ENCODE measurements at regions not wholly inside any gene's neighbourhood (a gene's known extent, or its start where the extent isn't known, plus 50 kb on each side); places are given as distances from the start of the nearest gene placed in this dataset.

DNA sequence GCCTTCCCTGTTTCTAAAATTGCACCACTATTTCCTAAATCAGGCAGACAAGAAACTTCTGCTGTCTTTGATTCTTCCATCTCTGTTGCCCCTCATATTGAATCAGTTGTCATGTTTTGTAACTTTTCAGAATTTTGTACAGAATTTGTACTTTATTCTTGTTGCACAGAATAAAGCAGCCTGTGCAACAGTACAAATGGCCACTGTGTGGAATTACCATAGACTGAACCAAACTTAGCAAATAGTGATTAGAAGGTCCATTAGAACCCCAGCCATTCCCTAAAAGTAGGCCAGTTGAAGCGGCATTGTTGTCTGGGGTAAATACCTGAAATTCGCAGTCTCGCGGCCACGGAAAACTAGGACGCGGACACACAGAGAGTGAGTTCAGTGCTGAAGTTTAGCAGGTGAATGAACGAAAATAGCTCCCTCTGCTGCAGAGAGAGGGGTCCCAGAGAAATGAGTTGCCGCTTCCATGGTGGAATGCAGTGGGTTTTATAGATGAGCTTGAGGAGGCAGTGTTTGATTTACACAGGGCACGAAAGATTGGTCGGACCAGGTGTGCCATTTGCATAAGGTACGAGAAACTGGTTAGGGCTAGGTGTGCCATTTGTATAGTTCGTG, 71.8 kb downstream of the C4orf33 start:
- DNase-seq = no peak

DNA sequence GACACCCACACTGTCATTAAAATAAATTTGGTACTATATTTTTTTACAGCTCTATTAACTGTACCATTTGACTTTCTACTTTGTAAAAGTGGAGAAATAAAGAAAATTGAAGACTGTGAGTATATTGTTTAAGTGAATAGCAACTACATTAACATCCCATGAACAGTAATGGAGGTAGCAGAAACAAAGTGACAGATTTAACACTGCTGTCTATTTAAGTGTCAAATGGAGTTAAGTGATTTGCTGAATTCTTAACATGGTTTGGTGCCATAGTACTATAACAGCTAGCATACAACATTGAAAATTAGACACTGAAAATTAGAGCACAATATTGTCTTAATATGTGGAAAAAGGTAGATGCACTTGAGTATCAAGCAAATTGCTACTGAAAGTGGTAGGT, 76.2 kb downstream of the C4orf33 start:
- DNase-seq = no peak

DNA sequence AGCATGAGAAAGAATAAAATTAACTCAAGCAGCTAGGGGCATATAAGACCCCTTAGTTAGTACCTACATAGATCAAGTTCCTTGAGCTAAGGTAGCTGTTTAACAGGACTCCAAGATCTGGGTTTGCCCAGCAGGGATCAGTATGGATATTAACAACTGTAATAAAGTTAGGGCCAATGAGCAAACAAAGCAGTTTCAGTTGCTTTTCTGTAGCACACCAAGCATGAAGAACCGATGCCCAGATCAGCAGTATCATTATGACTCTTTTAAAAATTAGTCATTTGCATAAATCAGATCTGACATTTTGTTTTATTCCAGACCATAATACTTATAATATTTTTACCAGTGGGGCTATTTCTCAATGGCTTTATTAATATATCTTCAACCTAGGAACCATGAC, 80.9 kb downstream of the C4orf33 start:
- no peak for DNase-seq

DNA sequence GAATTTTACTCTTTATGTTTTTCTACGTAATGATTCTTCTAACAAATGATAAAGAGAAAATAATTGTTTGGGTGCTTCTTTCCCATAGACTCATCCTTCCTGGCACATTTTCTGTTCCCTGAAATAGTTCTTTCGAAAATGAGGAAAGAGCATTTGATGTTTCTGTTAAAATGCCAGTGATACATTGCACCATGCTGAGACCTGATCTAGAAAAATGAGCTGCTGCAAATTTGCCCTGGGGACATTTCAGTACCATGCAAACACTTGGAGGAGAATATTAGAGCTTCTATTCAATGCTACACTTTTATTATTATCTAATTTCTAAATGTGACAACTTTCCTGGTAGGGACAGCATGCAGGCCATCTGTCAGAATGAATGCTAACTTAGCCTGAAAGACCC, 83.3 kb downstream of the C4orf33 start:
- no peak for DNase-seq

DNA sequence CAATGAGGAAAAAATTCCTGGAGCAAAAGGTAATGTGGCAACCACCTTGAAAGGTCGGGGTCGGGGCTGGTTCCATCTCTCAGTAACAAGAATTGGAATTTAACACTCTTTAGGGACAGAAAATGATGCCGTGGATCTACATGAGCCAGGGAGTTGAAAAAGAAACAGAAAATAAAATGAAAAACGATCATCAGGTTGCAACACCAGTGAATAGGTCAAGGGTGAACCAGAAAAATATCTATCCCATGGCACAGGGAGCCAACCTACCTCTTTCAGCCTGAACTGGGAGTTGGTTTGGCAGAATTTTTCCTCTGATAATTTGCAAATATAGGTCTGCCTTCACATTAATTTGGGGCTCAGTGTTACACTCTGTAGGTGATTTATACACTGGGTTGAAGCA, 93.7 kb downstream of the C4orf33 start:
- DNase-seq = no peak

DNA sequence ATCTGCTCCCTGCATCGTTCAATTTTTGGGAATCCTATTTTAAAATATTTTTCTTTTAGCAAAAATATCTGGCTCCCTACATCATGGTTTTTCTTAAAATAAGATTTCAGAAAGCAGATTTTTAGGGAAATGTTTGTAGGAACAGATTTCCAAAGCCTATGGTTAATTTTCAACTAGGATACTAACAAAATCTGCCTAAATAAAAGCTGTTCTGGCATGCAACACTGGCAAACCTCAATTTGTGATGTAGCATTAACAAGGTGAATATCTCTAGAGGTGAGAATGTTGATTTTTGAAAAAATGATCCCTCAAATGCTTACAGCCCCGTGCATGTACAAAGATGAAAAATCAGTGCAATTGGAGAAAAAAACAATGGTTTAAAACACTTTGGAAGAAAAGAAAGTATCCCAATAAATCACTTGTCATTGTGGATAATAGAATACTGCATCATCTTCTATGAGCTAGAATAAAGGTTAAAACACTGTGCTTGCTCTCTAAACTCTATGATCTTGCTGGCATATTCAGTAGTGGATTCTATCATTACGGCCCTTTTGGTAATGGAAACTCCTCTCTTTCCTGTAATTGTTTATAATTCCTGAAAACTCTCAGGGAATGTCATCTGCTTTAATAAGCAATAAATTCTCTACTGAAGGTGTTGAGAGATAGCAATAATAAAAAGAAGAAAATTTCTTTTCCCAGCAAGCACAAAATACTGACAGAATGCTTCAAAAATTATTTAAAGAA, 97.6 kb downstream of the C4orf33 start:
- no peak for DNase-seq

DNA sequence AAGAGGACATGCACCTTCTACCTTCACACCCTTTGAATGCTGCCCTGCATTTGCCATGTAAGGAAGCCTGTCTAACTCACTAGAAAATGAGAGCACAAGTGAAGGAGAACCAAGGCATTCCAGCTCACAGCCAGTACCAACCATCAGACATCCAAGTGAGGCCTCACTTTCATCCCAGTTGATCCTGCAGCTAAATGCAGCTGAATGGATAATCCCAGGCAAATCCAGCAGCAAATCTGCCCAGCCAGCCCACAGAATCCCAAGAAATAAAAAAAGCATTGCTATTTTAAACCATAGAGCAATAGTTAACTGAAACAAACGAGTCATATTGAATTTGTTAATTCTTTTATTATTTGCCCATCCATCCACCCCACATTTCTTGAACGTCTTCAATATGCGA, 112.5 kb downstream of the C4orf33 start:
- DNase-seq = no peak

- no peak for DNase-seq
Observed at GRCh38 chr4:129213692-129214091, 117.7 kb downstream of the C4orf33 start.

- DNase-seq = no peak
Observed at GRCh38 chr4:129218360-129218759, 122.4 kb downstream of the C4orf33 start.

DNA sequence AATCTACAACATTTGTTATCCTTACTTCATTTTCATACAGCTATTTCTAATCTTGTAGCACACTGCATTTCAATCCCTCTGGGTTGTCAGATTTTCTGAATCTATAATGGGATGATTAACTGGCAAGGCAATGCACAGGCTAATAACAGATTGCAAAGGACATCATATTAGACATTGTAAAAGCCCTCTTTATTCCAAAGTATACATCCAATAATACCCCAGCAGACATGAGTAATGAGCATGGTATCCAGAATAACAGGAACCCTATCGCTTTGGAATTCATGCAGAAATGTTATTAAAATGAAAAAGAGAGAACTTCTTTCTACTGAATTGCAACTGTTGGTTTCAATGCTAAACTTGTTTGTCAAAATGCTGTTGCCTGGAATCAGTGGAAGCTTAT, 122.9 kb downstream of the C4orf33 start:
- DNase-seq = no peak

DNA sequence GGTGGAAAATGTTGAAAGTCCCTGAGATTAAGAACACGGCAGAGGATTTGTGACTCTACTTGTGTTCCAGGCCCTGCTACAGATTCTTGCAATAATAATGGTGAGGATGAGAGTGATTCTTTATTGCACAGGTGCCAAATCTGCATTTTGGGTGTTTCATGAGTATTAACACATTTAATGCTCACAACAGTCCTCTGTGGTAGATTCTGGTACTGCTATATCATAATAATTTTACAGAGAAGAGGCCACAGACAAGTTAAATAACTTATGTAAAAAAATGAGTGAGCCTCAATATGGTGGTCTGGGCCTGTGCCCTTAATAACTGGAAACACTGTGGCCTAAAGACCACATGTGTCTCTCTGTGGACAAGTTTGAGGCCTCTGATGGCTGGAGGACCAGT, 124.3 kb downstream of the C4orf33 start:
- DNase-seq = no peak

DNA sequence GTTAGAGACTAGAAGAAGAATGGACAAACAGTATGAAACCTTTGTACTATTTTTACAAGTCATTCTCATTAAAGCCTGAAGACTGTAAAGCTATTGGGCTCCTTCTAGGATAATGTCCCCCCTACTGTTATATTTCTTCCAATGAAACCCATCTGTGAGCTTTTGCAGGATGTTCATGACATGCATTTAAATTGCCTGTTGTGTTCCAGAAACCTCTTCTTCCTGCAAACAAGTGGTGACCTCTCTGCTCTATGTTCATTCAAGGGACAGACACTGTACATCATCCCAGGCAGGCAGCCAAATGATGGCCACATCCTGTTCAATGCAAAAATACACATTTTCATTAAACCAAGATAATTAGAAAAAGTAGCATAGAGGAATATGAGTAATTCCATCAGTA, 128.0 kb downstream of the C4orf33 start:
- DNase-seq = no peak

DNA sequence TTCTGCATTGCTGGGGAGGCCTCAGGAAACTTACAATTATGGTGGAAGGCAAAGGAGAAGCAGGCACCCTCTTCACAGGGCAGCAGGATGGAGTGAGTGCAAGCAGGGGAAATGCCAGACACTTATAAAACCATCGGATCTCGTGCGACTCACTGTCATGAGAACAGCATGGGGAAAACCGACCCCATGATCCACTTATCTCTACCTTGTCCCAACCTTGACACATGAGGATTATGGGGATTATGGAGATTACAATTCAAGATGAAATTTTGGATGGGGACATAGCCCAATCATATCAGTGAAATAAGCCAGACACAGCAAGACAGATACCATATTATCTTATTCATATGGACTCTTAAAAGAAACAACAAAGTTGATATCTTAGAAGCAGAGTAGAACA, 134.9 kb downstream of the C4orf33 start:
- no peak for DNase-seq

GRCh38 chr4:129231945-129232588, 136.1 kb downstream of the C4orf33 start:
- no peak for DNase-seq

DNA sequence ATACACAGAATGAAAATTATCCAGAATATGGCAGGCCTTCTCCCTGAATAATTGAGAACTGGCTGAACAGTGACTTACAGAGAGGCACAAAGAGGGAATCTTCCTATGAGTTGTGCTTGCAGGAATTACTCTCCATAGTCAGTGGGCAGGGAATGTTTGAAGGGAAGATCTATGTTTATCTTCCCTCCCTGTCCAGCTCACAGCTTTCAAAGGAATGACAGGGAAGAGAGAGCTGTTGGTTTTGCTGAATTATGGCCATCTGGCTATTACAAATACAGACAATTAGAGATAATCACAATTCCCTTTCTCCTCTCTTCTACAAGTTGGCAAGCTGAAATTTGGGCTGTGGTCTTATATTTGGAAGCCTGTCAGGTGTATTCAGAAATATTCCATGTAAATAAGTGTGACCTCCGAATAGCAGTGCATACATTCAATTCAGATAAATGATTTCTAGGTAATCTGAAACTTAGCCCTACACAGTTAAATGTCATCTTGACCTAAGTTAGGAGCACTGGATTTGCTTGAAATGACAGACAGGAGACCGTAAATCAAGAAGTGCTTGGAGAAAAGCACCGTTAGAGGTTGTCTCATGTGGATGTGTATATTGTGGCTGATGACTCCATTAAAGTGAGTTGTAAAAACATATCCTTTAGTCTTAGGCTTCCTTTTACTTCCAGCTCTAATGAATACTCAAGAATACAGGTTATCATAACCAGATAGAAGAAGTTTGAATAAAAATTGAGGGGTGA, 136.8 kb downstream of the C4orf33 start:
- DNase-seq = no peak

- no peak for DNase-seq
Observed at GRCh38 chr4:129233691-129234090, 137.7 kb downstream of the C4orf33 start.

GRCh38 chr4:129236351-129236750, 140.4 kb downstream of the C4orf33 start:
- DNase-seq = no peak

DNA sequence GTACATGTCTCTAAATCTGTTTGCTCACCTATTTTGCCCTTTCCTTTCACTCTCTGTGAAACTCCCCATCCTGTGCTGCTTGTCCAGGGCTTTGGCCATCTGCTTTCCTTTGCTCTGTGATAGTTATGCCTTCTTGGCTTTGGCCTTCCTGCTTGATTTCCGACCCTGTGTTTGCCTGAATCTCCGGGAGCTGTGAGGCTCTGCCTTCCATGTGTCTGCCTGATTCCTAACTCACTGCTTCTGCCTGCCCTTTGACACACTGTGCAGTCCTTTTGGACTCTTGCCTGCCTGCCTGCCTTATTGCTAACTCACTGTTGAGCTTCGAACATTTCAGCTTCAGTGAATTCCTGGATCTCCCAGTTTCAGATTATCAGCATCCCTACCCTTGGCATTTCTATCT, 143.1 kb downstream of the C4orf33 start:
- DNase-seq = no peak

DNA sequence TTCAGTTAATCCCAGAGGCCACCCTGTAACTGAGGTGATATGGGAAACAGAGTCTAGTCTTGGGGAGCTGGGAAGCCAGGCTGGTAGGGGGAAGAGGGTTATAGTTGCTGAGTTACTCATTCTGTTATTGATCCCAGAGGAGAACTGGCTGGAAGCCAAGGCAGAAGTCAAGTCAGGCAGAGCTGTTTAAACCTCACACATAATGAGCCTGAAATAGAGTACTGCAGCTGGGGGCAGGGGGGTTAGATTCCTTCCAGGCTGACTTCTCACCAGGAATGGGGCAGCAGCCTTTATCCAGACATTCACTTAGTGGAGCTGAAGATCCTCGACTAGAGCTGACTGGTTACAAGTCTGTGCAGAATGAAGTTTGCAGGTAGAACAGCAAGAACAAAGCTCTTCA, 144.9 kb downstream of the C4orf33 start:
- DNase-seq = no peak

- DNase-seq = no peak
Observed at GRCh38 chr4:129246145-129246544, 150.2 kb downstream of the C4orf33 start.

DNA sequence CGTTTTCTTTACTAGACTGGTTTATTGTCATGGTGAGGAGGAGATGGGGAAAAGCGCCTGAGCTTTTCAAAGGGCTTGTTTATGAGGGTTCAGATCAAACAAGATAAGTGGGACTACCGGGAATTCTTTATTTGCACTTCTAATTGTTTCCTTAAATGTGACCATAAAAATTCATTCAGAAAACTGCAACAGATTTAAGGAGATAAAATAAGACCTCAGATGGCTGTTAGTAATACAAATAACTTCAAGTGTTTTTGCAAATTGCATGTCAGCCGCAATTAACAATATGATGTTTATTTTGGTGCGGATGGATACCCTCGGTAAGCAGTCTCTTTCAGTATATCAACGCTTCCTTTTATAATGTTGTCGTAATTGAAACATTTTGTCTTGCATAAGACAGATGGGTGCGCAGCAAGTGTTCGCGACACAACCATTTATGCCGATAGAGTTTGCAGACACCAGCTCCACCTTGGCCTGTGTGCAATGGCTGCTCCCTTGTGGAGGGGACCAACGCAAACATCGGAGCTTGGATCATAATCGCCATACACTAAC, 151.0 kb downstream of the C4orf33 start:
- DNase-seq = no peak

DNA sequence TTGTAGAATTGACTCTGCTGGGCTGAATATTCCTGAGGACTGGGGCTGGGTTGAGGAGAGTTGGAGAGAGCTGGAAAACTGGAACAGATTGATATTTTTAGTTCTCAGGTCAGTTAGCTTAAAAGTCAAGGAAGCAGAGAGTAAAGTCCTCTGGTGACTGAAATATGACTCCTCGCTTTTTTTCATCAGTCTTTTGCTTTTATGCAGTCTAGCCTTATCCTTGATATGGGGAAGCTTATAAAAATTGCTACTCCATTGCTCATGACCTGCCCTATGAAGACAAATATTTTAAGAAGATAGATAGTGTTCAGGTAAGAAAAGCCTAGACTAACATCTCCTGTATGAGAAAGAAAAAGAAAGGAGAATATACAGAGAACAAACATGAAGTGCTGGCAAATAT, 152.7 kb downstream of the C4orf33 start:
- no peak for DNase-seq

GRCh38 chr4:129254126-129254525, 158.2 kb downstream of the C4orf33 start:
- no peak for DNase-seq
